C4-2B (cell line): ENCODE measurements at regions not wholly inside any gene's neighbourhood (a gene's known extent, or its start where the extent isn't known, plus 50 kb on each side); places are given as distances from the start of the nearest gene placed in this dataset.

ENCODE experiments used
- CTCF ChIP-seq: fragments of 450-650 bp; conservative IDR thresholded peaks from 2 replicates; pipeline ENCODE4 v1.5.1; 2017; ENCODE audit warnings: mild to moderate bottlenecking
- ZFX ChIP-seq: fragments of 450-650 bp; IDR thresholded peaks from 2 replicates; pipeline ENCODE4 v1.6.1; 2017

- no peak for TF ChIP-seq CTCF
- TF ChIP-seq ZFX = no peak
These were observed 419.1 kb downstream of the TMA16 start for GRCh38 chr4:163913571-163913970.
